Femur (tissue), 1 donor: ENCODE measurements at regions not wholly inside any gene's neighbourhood (a gene's known extent, or its start where the extent isn't known, plus 50 kb on each side); places are given as distances from the start of the nearest gene placed in this dataset.
"Not testable (repeated sequence)": the region's sequence is repeated elsewhere in the genome, so short reads cannot be mapped to it uniquely, and the experiment has no call there.

Experiments used
- DNase-seq: peaks from one replicate; pipeline ENCODE4 v3.0.0-alpha.2; 2017

- no peak for DNase-seq
These were observed 113.0 kb downstream of the SNRPN start for GRCh38 chr15:25067725-25068309.

GRCh38 chr15:25068696-25069095 is 113.9 kb downstream of the SNRPN start:
- DNase-seq: no peak

GRCh38 chr15:25070353-25070963 is 115.7 kb downstream of the SNRPN start:
- DNase-seq: no peak

- no peak for DNase-seq
These were observed 118.2 kb downstream of the SNRPN start for GRCh38 chr15:25072857-25073476.

GRCh38 chr15:25087137-25087536 is 132.3 kb downstream of the SNRPN start:
- DNase-seq: no peak

- DNase-seq: no peak
These were observed 133.5 kb downstream of the SNRPN start for GRCh38 chr15:25088261-25088790.

GRCh38 chr15:25089577-25089976 is 134.8 kb downstream of the SNRPN start:
- DNase-seq: no peak

GRCh38 chr15:25090073-25090733 is 135.4 kb downstream of the SNRPN start:
- DNase-seq: no peak

- DNase-seq: no peak
These were observed 136.8 kb downstream of the SNRPN start for GRCh38 chr15:25091421-25092158.

GRCh38 chr15:25092661-25093060 is 137.9 kb downstream of the SNRPN start:
- DNase-seq: no peak

GRCh38 chr15:25093455-25094029 is 138.8 kb downstream of the SNRPN start:
- no peak for DNase-seq

- DNase-seq: no peak
These were observed 139.3 kb downstream of the SNRPN start for GRCh38 chr15:25094066-25094465.

GRCh38 chr15:25094519-25094918 is 139.7 kb downstream of the SNRPN start:
- no peak for DNase-seq

GRCh38 chr15:25095179-25095578 is 140.4 kb downstream of the SNRPN start:
- no peak for DNase-seq

- DNase-seq: not testable (repeated sequence)
These were observed 145.2 kb downstream of the SNRPN start for GRCh38 chr15:25099966-25100365.

GRCh38 chr15:25106209-25106608 is 151.4 kb downstream of the SNRPN start:
- DNase-seq: no peak

- DNase-seq: no peak
These were observed 179.0 kb downstream of the SNRPN start for GRCh38 chr15:25133804-25134203.

- DNase-seq: no peak
These were observed 179.8 kb downstream of the SNRPN start for GRCh38 chr15:25134546-25134945.

- DNase-seq: no peak
These were observed 181.3 kb downstream of the SNRPN start for GRCh38 chr15:25136119-25136518.

- no peak for DNase-seq
These were observed 182.2 kb downstream of the SNRPN start for GRCh38 chr15:25137013-25137412.

GRCh38 chr15:25169318-25169717 is 214.5 kb downstream of the SNRPN start:
- DNase-seq: no peak

- DNase-seq: no peak
These were observed 215.4 kb downstream of the SNRPN start for GRCh38 chr15:25170113-25170731.
